AG09309 (cell line): ENCODE measurements at regions not wholly inside any gene's neighbourhood (a gene's known extent, or its start where the extent isn't known, plus 50 kb on each side); places are given as distances from the start of the nearest gene placed in this dataset.

Experiments used
- DNase-seq: peaks from one replicate; pipeline ENCODE4 v3.0.0-alpha.2; 2010; ENCODE audit warnings: low read depth
- H3K4me3 ChIP-seq: 2 replicates; pipeline ENCODE4 v1.5.1; 2011; ENCODE audit warnings: mild to moderate bottlenecking, low read depth, low read length, moderate library complexity; ENCODE audit not compliant: control insufficient read depth
- TF ChIP-seq, protein P1 (sequence below): IDR thresholded peaks from 2 replicates; pipeline ENCODE4 v1.5.1; 2011; ENCODE audit warnings: mild to moderate bottlenecking, low read depth, low read length, inconsistent platforms; ENCODE audit not compliant: insufficient read depth, control insufficient read depth; ENCODE audit errors: missing control alignments

DNA sequence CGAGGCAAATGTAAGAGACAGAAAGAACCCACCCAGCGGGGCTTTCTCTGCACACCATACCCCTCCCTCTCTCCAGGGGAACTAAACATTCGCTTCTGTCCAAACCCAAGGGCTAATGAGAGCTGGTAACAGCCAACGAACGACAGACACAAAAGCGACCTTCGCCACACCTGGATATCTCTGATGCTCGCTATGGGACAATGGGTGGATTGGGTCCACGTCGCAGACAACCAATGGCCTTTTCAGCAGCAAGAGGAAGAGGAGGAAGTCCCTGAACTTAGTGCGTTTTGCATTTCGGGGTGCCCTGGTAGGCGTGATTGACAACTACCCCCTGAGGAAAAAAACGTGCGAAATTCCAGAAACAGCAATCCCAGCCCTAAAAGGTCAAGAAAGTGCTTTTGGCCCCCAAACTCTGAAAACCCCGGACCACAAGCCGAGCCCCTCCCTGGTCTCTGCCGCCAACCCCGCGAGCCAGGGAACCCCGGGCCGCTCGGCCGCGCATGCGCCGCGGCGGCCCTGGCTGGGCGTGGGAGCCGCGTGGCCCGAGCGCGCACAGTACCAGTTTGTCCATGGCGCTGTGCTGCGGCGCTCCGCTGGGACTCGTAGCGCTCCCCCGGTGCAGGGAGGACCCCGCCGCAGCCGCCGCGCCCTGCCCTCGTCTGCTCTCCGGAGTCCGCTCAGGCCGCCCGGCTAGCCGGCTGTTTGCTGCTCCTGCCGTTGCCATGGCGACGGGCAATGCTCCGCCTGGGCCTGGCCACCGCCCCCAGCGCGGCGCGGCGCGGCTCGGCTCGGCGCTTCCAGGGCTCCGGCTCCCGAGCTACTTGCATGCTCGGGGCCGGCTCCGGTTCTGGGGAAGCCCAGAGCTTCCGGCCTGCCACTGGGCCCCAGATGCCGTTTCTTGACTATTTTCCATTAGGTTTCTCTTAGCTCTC is 66.9 kb upstream of the DNAH5 start:
- H3K4me3 ChIP-seq, result peak overlapping the region; percentile 62
- TF ChIP-seq, protein P1, sequence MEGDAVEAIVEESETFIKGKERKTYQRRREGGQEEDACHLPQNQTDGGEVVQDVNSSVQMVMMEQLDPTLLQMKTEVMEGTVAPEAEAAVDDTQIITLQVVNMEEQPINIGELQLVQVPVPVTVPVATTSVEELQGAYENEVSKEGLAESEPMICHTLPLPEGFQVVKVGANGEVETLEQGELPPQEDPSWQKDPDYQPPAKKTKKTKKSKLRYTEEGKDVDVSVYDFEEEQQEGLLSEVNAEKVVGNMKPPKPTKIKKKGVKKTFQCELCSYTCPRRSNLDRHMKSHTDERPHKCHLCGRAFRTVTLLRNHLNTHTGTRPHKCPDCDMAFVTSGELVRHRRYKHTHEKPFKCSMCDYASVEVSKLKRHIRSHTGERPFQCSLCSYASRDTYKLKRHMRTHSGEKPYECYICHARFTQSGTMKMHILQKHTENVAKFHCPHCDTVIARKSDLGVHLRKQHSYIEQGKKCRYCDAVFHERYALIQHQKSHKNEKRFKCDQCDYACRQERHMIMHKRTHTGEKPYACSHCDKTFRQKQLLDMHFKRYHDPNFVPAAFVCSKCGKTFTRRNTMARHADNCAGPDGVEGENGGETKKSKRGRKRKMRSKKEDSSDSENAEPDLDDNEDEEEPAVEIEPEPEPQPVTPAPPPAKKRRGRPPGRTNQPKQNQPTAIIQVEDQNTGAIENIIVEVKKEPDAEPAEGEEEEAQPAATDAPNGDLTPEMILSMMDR, result no peak
- DNase-seq, result peak; percentile 47

DNA sequence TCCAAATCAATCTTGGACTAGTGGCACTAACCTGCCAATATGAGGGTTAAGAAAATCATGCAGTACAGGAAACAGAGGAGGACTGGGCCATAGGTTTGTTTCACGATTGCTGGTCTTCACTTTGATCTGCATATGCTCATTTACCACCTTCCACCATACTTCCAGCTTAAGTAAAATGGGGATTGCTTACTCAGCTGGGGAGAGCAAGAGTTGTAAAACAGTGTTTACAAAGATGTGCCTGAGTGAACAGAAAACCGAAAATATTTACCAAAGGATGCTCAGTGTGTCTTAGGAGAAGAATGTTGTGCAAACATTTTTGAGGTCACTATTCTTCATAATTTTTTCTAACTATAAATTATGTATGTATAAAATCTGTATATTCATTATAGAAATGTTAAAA is 65.1 kb upstream of the DNAH5 start:
- TF ChIP-seq, protein P1, result no peak
- no peak overlapping the region for H3K4me3 ChIP-seq
- DNase-seq, result no peak

DNA sequence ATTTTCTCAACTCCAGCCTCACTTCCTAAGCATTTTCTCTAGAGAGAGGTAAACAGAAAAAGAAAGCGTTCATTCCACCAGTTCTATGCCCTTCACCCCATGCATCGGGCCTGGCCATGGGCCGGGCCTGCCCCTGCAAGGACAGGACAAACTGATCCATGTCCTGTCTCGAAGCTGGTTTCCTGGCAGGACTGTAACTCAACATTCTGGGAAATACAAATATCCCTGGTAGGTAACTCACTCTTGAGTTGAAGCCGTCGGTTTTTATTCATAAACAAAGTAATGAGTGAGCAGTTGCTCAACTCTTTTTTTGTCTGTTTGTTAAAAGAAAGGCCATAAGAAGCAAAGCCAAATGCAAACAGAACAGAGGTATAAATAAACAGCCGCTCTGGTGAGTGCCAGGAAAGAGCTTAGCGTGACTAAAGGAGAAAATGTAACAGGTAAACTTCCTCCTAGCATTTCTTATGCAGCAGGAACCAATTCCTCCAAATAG is 64.4 kb upstream of the DNAH5 start:
- H3K4me3 ChIP-seq, result no peak overlapping the region
- DNase-seq, result no peak
- TF ChIP-seq, protein P1, result no peak

DNA sequence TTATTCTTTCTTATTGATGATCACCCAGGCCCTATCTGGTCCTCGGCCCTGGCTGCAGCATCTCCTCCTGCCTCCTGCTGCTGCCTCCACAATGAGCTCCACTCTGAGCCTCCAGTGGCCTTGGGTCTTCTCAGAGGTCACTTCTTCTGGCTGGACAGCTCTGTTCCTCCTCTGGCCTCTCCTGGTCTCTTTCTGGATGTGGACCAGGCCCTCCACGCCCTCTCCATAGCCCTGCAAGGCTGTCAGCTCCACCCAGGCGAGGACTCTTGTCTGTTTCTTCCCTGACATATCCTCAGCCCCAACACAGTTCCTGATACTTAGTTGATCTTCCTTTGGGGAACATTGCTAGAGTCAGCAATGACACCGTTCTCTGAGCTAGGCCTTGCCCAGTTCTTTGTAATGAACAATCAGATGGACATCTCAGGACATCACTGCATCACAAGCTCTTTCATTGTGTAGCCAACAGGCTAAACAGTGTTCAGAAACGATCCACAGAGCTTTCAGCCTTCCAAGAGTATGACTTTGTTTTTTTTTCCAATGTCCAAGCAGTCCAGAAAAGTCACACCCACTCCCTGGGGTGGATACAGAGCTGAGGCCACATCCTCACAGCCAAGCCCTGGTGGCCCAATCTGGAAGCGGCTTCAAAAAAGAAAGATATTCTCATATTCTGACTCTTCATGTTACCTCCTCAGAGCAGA is 62.5 kb upstream of the DNAH5 start:
- DNase-seq, result no peak
- TF ChIP-seq, protein P1, result no peak
- no peak overlapping the region for H3K4me3 ChIP-seq

DNA sequence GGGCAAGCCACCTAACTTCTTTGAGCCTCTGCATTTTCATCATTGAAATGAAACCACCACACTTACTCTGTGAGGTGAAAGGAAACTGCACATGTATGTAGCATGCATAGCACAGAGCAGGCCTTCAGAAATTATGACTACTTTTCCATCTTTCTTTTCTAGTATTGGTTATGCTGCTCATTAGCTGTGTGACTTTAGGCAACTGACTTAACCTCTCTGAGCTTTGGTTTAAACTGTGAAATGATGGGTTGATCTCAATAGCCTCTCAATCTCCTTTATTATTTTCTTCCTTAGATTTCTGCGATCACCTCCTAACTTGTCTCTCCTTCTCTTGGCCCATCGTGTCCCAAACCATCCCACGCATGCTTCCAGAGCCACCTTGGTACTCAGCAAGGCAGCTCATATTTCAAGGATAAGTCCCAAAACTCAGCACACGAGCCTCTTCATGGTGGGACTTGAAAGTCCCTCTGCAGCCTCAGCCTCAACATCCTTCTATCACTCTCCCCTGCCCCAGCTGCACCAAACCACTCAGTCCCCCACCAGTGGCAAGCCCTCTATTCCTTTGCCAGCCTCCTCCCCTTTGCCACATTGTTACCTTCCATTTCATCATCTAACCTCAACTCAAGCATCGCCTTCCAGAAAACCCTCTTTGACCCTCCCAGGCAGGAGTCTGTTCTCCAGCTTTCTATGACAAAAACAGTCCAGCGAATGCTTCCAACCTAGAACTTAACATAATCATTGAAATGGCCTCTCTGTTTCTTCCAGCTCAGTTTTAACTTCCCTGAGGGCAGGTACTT is 60.3 kb upstream of the DNAH5 start:
- H3K4me3 ChIP-seq, result no peak overlapping the region
- TF ChIP-seq, protein P1, result no peak
- DNase-seq, result no peak

DNA sequence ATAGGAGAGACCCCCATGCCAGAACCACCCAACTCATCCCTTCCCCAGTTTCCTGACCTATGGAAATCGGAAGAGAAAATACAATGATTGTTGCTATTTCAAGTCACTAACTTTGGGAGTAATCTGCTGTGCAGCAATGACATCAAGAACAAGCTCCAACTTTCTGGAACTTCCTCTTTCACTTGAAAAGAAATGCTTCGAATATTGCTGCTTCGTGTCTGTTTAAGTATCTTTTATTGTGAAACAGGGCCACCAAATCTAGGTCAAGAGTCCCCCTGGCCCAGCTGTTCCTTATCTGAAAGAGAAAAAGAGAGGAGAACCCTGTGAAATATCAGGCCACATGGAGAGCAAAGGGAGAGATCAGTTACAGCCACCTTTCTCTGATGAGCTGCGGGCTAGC is 59.4 kb upstream of the DNAH5 start:
- no peak for DNase-seq

More for the DNA sequence above, 59.4 kb upstream of the DNAH5 start:
- H3K4me3 ChIP-seq, result no peak overlapping the region
- TF ChIP-seq, protein P1, result no peak
